NCI-H2171 treated with DMSO at 0.1 percent for 48 hours (cell line): ENCODE measurements at regions not wholly inside any gene's neighbourhood (a gene's known extent, or its start where the extent isn't known, plus 50 kb on each side); places are given as distances from the start of the nearest gene placed in this dataset.
"Not testable (repeated sequence)": the region's sequence is repeated elsewhere in the genome, so short reads cannot be mapped to it uniquely, and the experiment has no call there.

ENCODE experiments used
- DNase-seq: peaks from one replicate; lab custom pipeline; 2025; lab: John Stamatoyannopoulos, UW

DNA sequence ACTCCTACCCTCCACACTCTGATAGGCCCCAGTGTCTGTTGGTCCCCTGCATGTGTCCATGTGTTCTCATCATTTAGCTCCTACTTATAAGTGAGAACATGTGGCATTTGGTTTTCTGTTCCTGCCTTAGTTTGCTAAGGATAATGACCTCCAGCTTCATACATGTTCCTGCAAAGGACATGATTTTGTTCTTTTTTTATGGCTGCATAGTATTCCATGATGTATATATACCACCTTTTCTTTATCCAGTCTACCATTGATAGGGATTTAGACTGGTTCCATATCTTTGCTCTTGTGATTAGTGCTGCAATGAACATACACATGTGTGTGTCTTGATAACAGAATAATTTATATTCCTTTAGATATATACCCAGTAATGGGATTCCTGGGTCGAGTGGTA, 67.9 kb downstream of the MSX2 start:
- not testable (repeated sequence) for DNase-seq

DNA sequence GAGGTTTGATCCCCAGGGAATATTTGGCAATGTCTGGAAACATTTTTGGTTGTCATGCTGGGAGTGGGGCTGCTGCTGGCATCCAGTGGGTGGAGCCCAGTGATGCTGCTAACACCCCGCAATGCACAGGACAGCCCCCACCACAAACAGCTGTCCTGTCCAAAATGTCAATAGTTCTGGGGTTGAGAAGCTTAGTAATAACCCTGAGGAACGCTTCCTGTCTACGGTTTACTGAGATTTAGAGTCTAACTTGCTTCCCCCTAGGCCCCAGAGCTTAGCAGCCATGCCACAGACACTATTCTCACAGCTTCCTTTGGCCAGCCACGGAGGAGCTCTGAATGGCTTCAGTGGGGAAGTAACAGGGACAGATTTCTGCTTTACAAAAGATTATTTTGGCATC, 66.5 kb downstream of the MSX2 start:
- no peak for DNase-seq

DNA sequence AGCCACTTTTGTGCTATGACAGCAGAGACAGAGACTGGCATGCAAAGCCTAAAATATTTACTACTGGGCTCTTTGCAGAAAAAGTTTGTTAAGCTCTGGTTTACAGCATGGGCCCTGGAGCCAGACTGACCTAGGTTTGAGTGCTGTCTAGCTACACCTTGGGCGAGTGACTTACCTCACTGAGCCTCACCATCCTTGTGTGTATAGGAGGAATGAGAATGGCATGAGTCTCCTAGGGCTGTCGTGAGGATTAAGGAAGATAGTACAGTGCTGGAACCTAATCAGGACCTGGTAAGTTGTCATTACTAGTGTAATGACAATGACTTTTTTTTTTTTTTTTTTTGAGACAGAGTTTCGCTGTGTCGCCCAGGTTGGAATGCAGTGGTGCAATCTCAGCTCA, 65.2 kb downstream of the MSX2 start:
- no peak for DNase-seq

GRCh38 chr5:174785120-174785680, 60.8 kb downstream of the MSX2 start:
- no peak for DNase-seq
